ENCODE measurements at regions not wholly inside any gene's neighbourhood (a gene's known extent, or its start where the extent isn't known, plus 50 kb on each side); places are given as distances from the start of the nearest gene placed in this dataset.

DNA sequence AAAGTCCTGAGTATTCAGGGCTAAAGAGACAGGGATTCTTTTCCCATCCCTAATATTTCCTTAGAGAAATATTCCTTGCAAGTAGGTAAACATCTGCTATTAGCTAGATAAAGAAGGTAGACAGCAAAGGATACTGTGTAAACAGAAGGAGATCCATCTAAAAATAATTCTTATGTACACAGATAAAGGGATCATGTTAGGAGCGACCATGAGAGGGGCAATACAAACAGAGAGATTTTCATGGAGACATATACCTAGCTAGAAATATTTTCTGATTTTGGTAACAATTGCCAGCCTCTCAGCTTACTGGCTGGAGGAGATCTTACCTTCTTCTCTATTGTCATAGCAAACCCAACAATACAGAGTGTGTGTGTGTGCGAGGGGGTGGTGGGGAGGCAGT, 184.6 kb upstream of the DMAC1 start:
- H3K27ac ChIP-seq: peak overlapping the region in 1 of 4 donors; percentile 45
- H3K4me1 ChIP-seq: peaks cover 0 to 14% (median 3%) of the 10 kb centered on the region in 4 donors
- no peaks in the 10 kb centered on the region for H3K36me3 ChIP-seq
- no peak overlapping the region for H3K4me3 ChIP-seq
- intact Hi-C loops (cut with DNase I; ENCODE audit: low total_unique reads) (no loop called here), in situ Hi-C loops (cut with MboI; ENCODE audit: low pct_ligation_motif_present in 1 of 4, low pct_unique_long_range_greater_than_20kb in 1 of 4, low sequenced_read_pairs in 3 of 4) (no loop called here)
- no peak for TF ChIP-seq POLR2A (IDR thresholded peaks at IDR 0.05)
- TF ChIP-seq, protein P1, sequence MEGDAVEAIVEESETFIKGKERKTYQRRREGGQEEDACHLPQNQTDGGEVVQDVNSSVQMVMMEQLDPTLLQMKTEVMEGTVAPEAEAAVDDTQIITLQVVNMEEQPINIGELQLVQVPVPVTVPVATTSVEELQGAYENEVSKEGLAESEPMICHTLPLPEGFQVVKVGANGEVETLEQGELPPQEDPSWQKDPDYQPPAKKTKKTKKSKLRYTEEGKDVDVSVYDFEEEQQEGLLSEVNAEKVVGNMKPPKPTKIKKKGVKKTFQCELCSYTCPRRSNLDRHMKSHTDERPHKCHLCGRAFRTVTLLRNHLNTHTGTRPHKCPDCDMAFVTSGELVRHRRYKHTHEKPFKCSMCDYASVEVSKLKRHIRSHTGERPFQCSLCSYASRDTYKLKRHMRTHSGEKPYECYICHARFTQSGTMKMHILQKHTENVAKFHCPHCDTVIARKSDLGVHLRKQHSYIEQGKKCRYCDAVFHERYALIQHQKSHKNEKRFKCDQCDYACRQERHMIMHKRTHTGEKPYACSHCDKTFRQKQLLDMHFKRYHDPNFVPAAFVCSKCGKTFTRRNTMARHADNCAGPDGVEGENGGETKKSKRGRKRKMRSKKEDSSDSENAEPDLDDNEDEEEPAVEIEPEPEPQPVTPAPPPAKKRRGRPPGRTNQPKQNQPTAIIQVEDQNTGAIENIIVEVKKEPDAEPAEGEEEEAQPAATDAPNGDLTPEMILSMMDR (IDR thresholded peaks at IDR 0.05): no peak
- WGBS, 2 donors (ENCODE audit: low coverage in 1 of 2): 60 to 72% methylated on average over 2 of the region's 2 CpGs
- H3K27me3 ChIP-seq: peaks cover 3% of the 10 kb centered on the region
- H3K9me3 ChIP-seq: no peaks in the 10 kb centered on the region
- DNase-seq: no peak

DNA sequence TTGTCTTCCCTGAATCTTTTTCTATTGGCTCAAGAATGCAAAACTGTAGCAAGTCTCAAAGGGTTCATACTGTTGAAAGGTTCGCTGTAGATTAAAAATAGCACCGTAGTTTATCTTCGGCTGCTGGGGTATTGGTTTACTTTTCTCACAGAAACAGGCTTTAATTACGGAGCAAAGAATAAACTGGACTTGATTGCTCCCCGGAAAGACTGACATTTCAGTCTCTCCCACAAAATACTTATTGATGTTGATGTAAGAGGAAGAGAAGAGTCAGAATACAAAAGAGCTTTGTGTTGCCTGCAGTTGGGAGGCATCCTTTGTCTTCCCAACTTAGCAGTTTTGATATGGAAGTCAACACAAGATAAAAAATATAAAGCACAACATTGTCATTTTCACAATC, 183.9 kb upstream of the DMAC1 start:
- in situ Hi-C loops (cut with MboI; ENCODE audit: low pct_ligation_motif_present in 1 of 4, low pct_unique_long_range_greater_than_20kb in 1 of 4, low sequenced_read_pairs in 3 of 4) (no loop called here), intact Hi-C loops (cut with DNase I; ENCODE audit: low total_unique reads) (no loop called here)
- Histone ChIP-seq H3K36me3 (no peaks in the 10 kb centered on the region), H3K4me1 (peaks cover 0 to 14% (median 3%) of the 10 kb centered on the region in 4 donors), H3K4me3 (no peak overlapping the region), H3K27ac (peak overlapping the region in 1 of 4 donors; percentile 45), H3K27me3 (no peaks in the 10 kb centered on the region), H3K9me3 (no peaks in the 10 kb centered on the region)
- TF ChIP-seq, protein P1 (IDR thresholded peaks at IDR 0.05): no peak
- no peak for TF ChIP-seq EP300 (IDR thresholded peaks at IDR 0.05; ENCODE audit: low read depth)
- no peak for TF ChIP-seq POLR2A (IDR thresholded peaks at IDR 0.05)
- TF ChIP-seq POLR2AphosphoS5 (IDR thresholded peaks at IDR 0.05): no peak
- DNase-seq: no peak
- 46 to 47% methylated on average over 5 of the region's 5 CpGs for WGBS, 2 donors (ENCODE audit: low coverage in 1 of 2)

DNA sequence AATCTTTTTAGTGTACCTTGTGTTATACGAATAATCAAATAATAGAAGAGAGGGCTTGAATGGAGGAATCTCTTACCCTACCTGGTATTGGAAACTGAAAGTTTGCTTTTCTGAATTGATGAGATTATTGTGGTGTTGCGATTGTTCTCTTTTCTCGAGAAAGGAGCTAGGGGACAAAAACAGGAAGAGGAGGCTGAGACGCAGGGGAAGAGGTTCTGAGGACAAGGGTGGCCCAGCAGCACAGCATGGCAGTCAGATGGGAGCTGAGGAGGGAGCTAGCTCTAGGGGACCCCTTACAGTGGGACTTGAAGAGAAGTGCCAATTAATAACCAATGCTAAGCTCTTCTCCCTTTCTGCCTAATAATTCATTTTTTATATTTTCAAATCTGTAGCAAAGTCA, 183.3 kb upstream of the DMAC1 start:
- peaks cover 0 to 14% (median 3%) of the 10 kb centered on the region in 4 donors for H3K4me1 ChIP-seq
- intact Hi-C loops (cut with DNase I; ENCODE audit: low total_unique reads) (no loop called here), in situ Hi-C loops (cut with MboI; ENCODE audit: low pct_ligation_motif_present in 1 of 4, low pct_unique_long_range_greater_than_20kb in 1 of 4, low sequenced_read_pairs in 3 of 4) (no loop called here)
- 40 to 45% methylated on average over 4 of the region's 4 CpGs for WGBS, 2 donors (ENCODE audit: low coverage in 1 of 2)
- H3K36me3 ChIP-seq: no peaks in the 10 kb centered on the region
- H3K9me3 ChIP-seq: no peaks in the 10 kb centered on the region
- peak overlapping the region in 1 of 4 donors; percentile 45 for H3K27ac ChIP-seq
- no peak overlapping the region for H3K4me3 ChIP-seq
- no peak for DNase-seq
- no peaks in the 10 kb centered on the region for H3K27me3 ChIP-seq
- TF ChIP-seq EP300 (IDR thresholded peaks at IDR 0.05; ENCODE audit: low read depth) (no peak), POLR2AphosphoS5 (IDR thresholded peaks at IDR 0.05) (no peak), POLR2A (IDR thresholded peaks at IDR 0.05) (no peak)
- TF ChIP-seq, protein P1 (IDR thresholded peaks at IDR 0.05): no peak

DNA sequence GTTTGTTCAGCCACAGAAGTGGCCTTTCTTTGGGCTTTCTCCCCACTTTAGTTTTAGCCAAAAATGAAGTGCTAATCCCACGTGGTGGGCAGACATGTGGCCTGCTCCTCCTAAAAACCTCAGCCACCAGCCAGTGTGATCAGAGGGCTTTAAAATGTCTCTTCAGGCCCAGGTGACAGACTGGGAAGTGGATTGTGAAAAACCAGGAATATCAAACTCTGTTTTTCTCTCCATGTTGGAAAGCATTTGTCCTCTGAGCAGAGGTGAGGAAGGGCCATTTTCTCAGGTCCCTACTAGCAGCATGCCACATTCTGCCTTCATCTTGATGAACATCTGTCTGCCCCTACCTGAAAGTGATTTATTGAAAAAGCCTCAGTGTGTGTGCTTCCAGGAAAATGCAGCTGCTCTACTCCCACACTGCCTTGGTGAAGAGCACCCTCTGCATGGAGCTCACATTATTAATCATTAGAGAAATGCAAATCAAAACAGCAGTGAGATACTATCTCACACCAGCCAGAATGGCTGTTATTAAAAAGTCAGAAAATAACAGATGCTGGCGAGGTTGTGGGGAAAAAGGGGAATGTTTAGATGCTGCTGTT, 181.2 kb upstream of the DMAC1 start:
- H3K9me3 ChIP-seq: no peaks in the 10 kb centered on the region
- TF ChIP-seq POLR2A (IDR thresholded peaks at IDR 0.05): no peak
- no peak for TF ChIP-seq POLR2AphosphoS5 (IDR thresholded peaks at IDR 0.05)
- TF ChIP-seq EP300 (IDR thresholded peaks at IDR 0.05; ENCODE audit: low read depth): no peak
- TF ChIP-seq, protein P1 (IDR thresholded peaks at IDR 0.05): no peak
- no peak overlapping the region for H3K4me3 ChIP-seq
- no peak for DNase-seq
- no peaks in the 10 kb centered on the region for H3K27me3 ChIP-seq
- peaks cover 0 to 14% (median 3%) of the 10 kb centered on the region in 4 donors for H3K4me1 ChIP-seq
- no peaks in the 10 kb centered on the region for H3K36me3 ChIP-seq
- intact Hi-C loops (cut with DNase I; ENCODE audit: low total_unique reads) (no loop called here), in situ Hi-C loops (cut with MboI; ENCODE audit: low pct_ligation_motif_present in 1 of 4, low pct_unique_long_range_greater_than_20kb in 1 of 4, low sequenced_read_pairs in 3 of 4) (no loop called here)
- H3K27ac ChIP-seq: no peak overlapping the region
- WGBS, 2 donors (ENCODE audit: low coverage in 1 of 2): 77 to 100% methylated on average over 1 to 2 of the region's 2 CpGs

Measured in transverse colon (tissue), 4 donors.